ENCODE measurements at regions not wholly inside any gene's neighbourhood (a gene's known extent, or its start where the extent isn't known, plus 50 kb on each side); places are given as distances from the start of the nearest gene placed in this dataset.

- Histone ChIP-seq H3F3A (ENCODE audit: control insufficient read depth, insufficient read depth) (no peaks in the 10 kb centered on the region), H4K20me1 (ENCODE audit: control insufficient read depth, insufficient read depth, low read depth, low read length) (no peaks in the 10 kb centered on the region), H3K4me3 (ENCODE audit: low read length) (no peak overlapping the region), H3K9me2 (replicated peaks; ENCODE audit: control insufficient read depth, low read length) (no peaks in the 10 kb centered on the region), H3K9me3 (ENCODE audit: control insufficient read depth, insufficient read depth, low read length) (no peaks in the 10 kb centered on the region), H3K79me2 (ENCODE audit: control insufficient read depth, low read length) (no peaks in the 10 kb centered on the region), H3K4me2 (ENCODE audit: low read length) (no peak overlapping the region), H3K27ac (ENCODE audit: low read depth, low read length) (no peak overlapping the region), H3K27me3 (ENCODE audit: control insufficient read depth, low read length) (no peaks in the 10 kb centered on the region), H3K36me3 (ENCODE audit: control insufficient read depth, low read length) (no peaks in the 10 kb centered on the region), H3K4me1 (ENCODE audit: control insufficient read depth, low read length) (no peaks in the 10 kb centered on the region)
- TF ChIP-seq CTCF (IDR thresholded peaks at IDR 0.05; ENCODE audit: low read depth, low read length, poor library complexity, severe bottlenecking) (no peak), EZH2phosphoT487 (IDR thresholded peaks at IDR 0.05; ENCODE audit: borderline replicate concordance, low read length) (no peak)
These were observed 185.8 kb upstream of the CHODL start for GRCh38 chr21:18058731-18059398.

DNA sequence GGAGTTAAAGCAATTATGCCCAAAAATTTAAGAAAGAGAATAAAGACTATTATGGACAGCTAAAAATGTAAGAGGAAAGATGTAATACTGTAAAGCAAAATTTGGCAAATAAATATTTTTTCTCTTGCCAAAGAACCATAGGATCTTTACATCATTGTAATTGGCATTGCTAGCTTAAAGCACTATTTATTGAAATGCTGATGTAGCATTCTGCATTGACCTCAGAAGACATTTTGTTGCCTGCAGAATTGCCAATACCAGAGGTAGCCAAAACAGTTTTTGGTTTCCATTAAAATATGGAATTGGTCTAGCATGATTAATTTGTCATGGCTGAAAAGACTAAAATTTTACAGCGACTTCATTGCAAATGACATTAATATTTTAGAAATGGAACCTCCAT is 191.5 kb upstream of the CHODL start:
- no peak overlapping the region for H3K27ac ChIP-seq (ENCODE audit: low read depth, low read length)
- TF ChIP-seq CTCF (IDR thresholded peaks at IDR 0.05; ENCODE audit: low read depth, low read length, poor library complexity, severe bottlenecking), result no peak
- no peak for TF ChIP-seq EZH2phosphoT487 (IDR thresholded peaks at IDR 0.05; ENCODE audit: borderline replicate concordance, low read length)
- H3K9me2 ChIP-seq (replicated peaks; ENCODE audit: control insufficient read depth, low read length), result no peaks in the 10 kb centered on the region
- no peak overlapping the region for H3K4me2 ChIP-seq (ENCODE audit: low read length)
- no peaks in the 10 kb centered on the region for H3F3A ChIP-seq (ENCODE audit: control insufficient read depth, insufficient read depth)
- no peaks in the 10 kb centered on the region for H3K9me3 ChIP-seq (ENCODE audit: control insufficient read depth, insufficient read depth, low read length)
- no peaks in the 10 kb centered on the region for H4K20me1 ChIP-seq (ENCODE audit: control insufficient read depth, insufficient read depth, low read depth, low read length)
- H3K4me3 ChIP-seq (ENCODE audit: low read length), result no peak overlapping the region
- H3K4me1 ChIP-seq (ENCODE audit: control insufficient read depth, low read length), result no peaks in the 10 kb centered on the region
- H3K27me3 ChIP-seq (ENCODE audit: control insufficient read depth, low read length), result no peaks in the 10 kb centered on the region
- H3K79me2 ChIP-seq (ENCODE audit: control insufficient read depth, low read length), result no peaks in the 10 kb centered on the region
- H3K36me3 ChIP-seq (ENCODE audit: control insufficient read depth, low read length), result no peaks in the 10 kb centered on the region

- TF ChIP-seq CTCF (IDR thresholded peaks at IDR 0.05; ENCODE audit: low read depth, low read length, poor library complexity, severe bottlenecking) (no peak), EZH2phosphoT487 (IDR thresholded peaks at IDR 0.05; ENCODE audit: borderline replicate concordance, low read length) (no peak)
- Histone ChIP-seq H3K27ac (ENCODE audit: low read depth, low read length) (no peak overlapping the region), H3K27me3 (ENCODE audit: control insufficient read depth, low read length) (no peaks in the 10 kb centered on the region), H3K4me1 (ENCODE audit: control insufficient read depth, low read length) (no peaks in the 10 kb centered on the region), H3K9me3 (ENCODE audit: control insufficient read depth, insufficient read depth, low read length) (no peaks in the 10 kb centered on the region), H3K4me2 (ENCODE audit: low read length) (no peak overlapping the region), H3K4me3 (ENCODE audit: low read length) (no peak overlapping the region), H3F3A (ENCODE audit: control insufficient read depth, insufficient read depth) (no peaks in the 10 kb centered on the region), H3K9me2 (replicated peaks; ENCODE audit: control insufficient read depth, low read length) (no peaks in the 10 kb centered on the region), H3K79me2 (ENCODE audit: control insufficient read depth, low read length) (no peaks in the 10 kb centered on the region), H4K20me1 (ENCODE audit: control insufficient read depth, insufficient read depth, low read depth, low read length) (no peaks in the 10 kb centered on the region), H3K36me3 (ENCODE audit: control insufficient read depth, low read length) (no peaks in the 10 kb centered on the region)
These were observed 195.2 kb upstream of the CHODL start for GRCh38 chr21:18049461-18049860.

Measured in DOHH2 (cell line).